ENCODE measurements at regions not wholly inside any gene's neighbourhood (a gene's known extent, or its start where the extent isn't known, plus 50 kb on each side); places are given as distances from the start of the nearest gene placed in this dataset.

- Histone ChIP-seq H3K27me3 (ENCODE audit: low read length) (no peaks in the 10 kb centered on the region), H3K79me2 (ENCODE audit: insufficient read depth, low read length) (no peaks in the 10 kb centered on the region), H3K4me3 (ENCODE audit: insufficient read depth, low read length, poor library complexity, severe bottlenecking) (no peak overlapping the region), H3F3A (ENCODE audit: insufficient read depth) (no peaks in the 10 kb centered on the region), H3K9ac (ENCODE audit: low read length) (no peak overlapping the region), H3K27ac (ENCODE audit: low read depth, low read length) (no peak overlapping the region), H4K20me1 (ENCODE audit: low read depth, low read length) (no peaks in the 10 kb centered on the region), H3K9me3 (ENCODE audit: insufficient read depth, low read length) (no peaks in the 10 kb centered on the region), H3K4me2 (ENCODE audit: low read depth, low read length, poor library complexity, severe bottlenecking) (no peak overlapping the region), H2AFZ (ENCODE audit: low read depth, low read length, severe bottlenecking) (no peak overlapping the region), H3K9me2 (replicated peaks; ENCODE audit: insufficient read depth, low read length) (no peaks in the 10 kb centered on the region), H3K36me3 (ENCODE audit: low read length) (no peaks in the 10 kb centered on the region)
- TF ChIP-seq CTCF (IDR thresholded peaks at IDR 0.05; ENCODE audit: insufficient read depth, low read length, poor library complexity, severe bottlenecking), result no peak
- TF ChIP-seq EZH2phosphoT487 (conservative IDR thresholded peaks at IDR 0.05; ENCODE audit: low read length), result no peak
Measured at GRCh38 chr4:187059895-187060294, 336.2 kb upstream of the FAT1 start.

GRCh38 chr4:187060551-187060950 lies 336.9 kb upstream of the FAT1 start:
- Histone ChIP-seq H3K4me2 (ENCODE audit: low read depth, low read length, poor library complexity, severe bottlenecking) (no peak overlapping the region), H3K36me3 (ENCODE audit: low read length) (no peaks in the 10 kb centered on the region), H3K79me2 (ENCODE audit: insufficient read depth, low read length) (no peaks in the 10 kb centered on the region), H2AFZ (ENCODE audit: low read depth, low read length, severe bottlenecking) (no peak overlapping the region), H3K9ac (ENCODE audit: low read length) (no peak overlapping the region), H3K9me3 (ENCODE audit: insufficient read depth, low read length) (no peaks in the 10 kb centered on the region), H3K27ac (ENCODE audit: low read depth, low read length) (no peak overlapping the region), H3F3A (ENCODE audit: insufficient read depth) (no peaks in the 10 kb centered on the region), H4K20me1 (ENCODE audit: low read depth, low read length) (no peaks in the 10 kb centered on the region), H3K9me2 (replicated peaks; ENCODE audit: insufficient read depth, low read length) (no peaks in the 10 kb centered on the region), H3K27me3 (ENCODE audit: low read length) (no peaks in the 10 kb centered on the region), H3K4me3 (ENCODE audit: insufficient read depth, low read length, poor library complexity, severe bottlenecking) (no peak overlapping the region)
- TF ChIP-seq EZH2phosphoT487 (conservative IDR thresholded peaks at IDR 0.05; ENCODE audit: low read length), result no peak
- TF ChIP-seq CTCF (IDR thresholded peaks at IDR 0.05; ENCODE audit: insufficient read depth, low read length, poor library complexity, severe bottlenecking), result no peak

GRCh38 chr4:187063251-187063650 lies 339.6 kb upstream of the FAT1 start:
- Histone ChIP-seq H3K9ac (ENCODE audit: low read length) (no peak overlapping the region), H4K20me1 (ENCODE audit: low read depth, low read length) (no peaks in the 10 kb centered on the region), H3K36me3 (ENCODE audit: low read length) (no peaks in the 10 kb centered on the region), H3K9me2 (replicated peaks; ENCODE audit: insufficient read depth, low read length) (no peaks in the 10 kb centered on the region), H3K4me2 (ENCODE audit: low read depth, low read length, poor library complexity, severe bottlenecking) (no peak overlapping the region), H3K27me3 (ENCODE audit: low read length) (no peaks in the 10 kb centered on the region), H3K27ac (ENCODE audit: low read depth, low read length) (no peak overlapping the region), H3K4me3 (ENCODE audit: insufficient read depth, low read length, poor library complexity, severe bottlenecking) (no peak overlapping the region), H3F3A (ENCODE audit: insufficient read depth) (no peaks in the 10 kb centered on the region), H3K9me3 (ENCODE audit: insufficient read depth, low read length) (no peaks in the 10 kb centered on the region), H2AFZ (ENCODE audit: low read depth, low read length, severe bottlenecking) (no peak overlapping the region), H3K79me2 (ENCODE audit: insufficient read depth, low read length) (no peaks in the 10 kb centered on the region)
- TF ChIP-seq CTCF (IDR thresholded peaks at IDR 0.05; ENCODE audit: insufficient read depth, low read length, poor library complexity, severe bottlenecking) (no peak), EZH2phosphoT487 (conservative IDR thresholded peaks at IDR 0.05; ENCODE audit: low read length) (no peak)

- H4K20me1 ChIP-seq (ENCODE audit: low read depth, low read length), result no peaks in the 10 kb centered on the region
- no peaks in the 10 kb centered on the region for H3K9me3 ChIP-seq (ENCODE audit: insufficient read depth, low read length)
- H3K36me3 ChIP-seq (ENCODE audit: low read length), result no peaks in the 10 kb centered on the region
- no peaks in the 10 kb centered on the region for H3F3A ChIP-seq (ENCODE audit: insufficient read depth)
- no peak overlapping the region for H3K4me2 ChIP-seq (ENCODE audit: low read depth, low read length, poor library complexity, severe bottlenecking)
- TF ChIP-seq EZH2phosphoT487 (conservative IDR thresholded peaks at IDR 0.05; ENCODE audit: low read length), result no peak
- TF ChIP-seq CTCF (IDR thresholded peaks at IDR 0.05; ENCODE audit: insufficient read depth, low read length, poor library complexity, severe bottlenecking), result no peak
- no peak overlapping the region for H3K4me3 ChIP-seq (ENCODE audit: insufficient read depth, low read length, poor library complexity, severe bottlenecking)
- no peaks in the 10 kb centered on the region for H3K27me3 ChIP-seq (ENCODE audit: low read length)
- no peaks in the 10 kb centered on the region for H3K79me2 ChIP-seq (ENCODE audit: insufficient read depth, low read length)
- no peak overlapping the region for H3K27ac ChIP-seq (ENCODE audit: low read depth, low read length)
- H3K9me2 ChIP-seq (replicated peaks; ENCODE audit: insufficient read depth, low read length), result no peaks in the 10 kb centered on the region
- H3K9ac ChIP-seq (ENCODE audit: low read length), result no peak overlapping the region
- no peak overlapping the region for H2AFZ ChIP-seq (ENCODE audit: low read depth, low read length, severe bottlenecking)
Measured at GRCh38 chr4:187064033-187064432, 340.4 kb upstream of the FAT1 start.

Measured in SU-DHL-6 (cell line).